HG03095 (cell line): ENCODE measurements at regions not wholly inside any gene's neighbourhood (a gene's known extent, or its start where the extent isn't known, plus 50 kb on each side); places are given as distances from the start of the nearest gene placed in this dataset.
"Not testable (repeated sequence)": the region's sequence is repeated elsewhere in the genome, so short reads cannot be mapped to it uniquely, and the experiment has no call there.

Experiments used
- ATAC-seq: cut with Tn5 transposase; IDR thresholded peaks from one replicate; pipeline ENCODE4 v1.9.1; 2021; ENCODE audit warnings: moderate library complexity; ENCODE audit not compliant: unreplicated experiment

DNA sequence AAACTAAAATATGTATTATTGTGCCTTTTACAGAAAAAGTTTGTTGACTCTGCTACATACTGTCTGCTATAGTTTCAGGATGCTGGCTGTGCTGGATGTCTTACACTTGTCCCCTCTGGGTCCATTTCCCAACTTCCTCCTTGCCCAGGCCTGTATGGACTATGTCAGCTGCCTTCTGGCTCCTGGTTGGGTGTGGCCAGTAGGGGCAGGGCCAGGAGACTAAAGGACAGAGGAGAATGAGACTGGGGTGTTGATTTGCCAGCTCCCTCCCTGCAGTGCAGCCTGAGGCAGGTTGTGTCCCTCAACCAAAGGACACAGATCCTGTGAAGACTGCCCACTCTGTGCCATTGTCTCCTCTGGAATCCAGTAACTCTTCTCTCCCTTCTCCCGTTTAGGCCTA is 90.6 kb upstream of the UBE2E2 start:
- no peak for ATAC-seq

DNA sequence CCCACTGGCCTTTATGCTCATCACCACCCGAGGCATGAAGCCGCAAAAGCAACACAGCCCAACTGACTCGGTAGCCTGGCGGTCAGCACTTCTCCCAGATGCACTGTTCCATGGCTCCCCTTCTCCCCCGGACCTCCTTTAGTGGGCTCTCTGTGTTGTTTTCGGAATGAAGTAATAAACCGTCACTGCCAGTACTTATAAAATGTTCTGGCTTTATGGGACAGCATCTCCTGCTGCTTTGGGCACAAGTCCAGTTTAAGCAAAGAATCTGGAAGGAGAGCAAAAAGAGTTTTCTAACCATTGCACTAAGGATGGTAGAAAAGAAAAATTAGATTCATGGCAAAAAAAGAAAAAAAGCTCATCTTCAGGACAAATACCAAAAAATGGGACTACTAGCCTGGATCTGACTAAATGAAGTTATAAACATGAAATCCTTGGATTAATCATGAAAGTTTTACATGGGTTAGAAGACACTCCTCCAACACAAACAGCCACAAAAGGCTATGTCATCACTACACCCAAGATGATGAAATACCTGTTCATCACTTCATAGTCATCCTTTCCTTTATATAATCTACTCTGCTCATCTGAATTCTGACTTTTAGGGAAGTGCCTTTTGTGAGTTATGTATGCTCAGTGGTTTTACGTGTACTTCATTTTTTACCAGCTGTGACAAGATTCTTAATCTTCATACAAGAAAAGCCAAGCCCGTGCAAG is 89.5 kb upstream of the UBE2E2 start:
- ATAC-seq = no peak

DNA sequence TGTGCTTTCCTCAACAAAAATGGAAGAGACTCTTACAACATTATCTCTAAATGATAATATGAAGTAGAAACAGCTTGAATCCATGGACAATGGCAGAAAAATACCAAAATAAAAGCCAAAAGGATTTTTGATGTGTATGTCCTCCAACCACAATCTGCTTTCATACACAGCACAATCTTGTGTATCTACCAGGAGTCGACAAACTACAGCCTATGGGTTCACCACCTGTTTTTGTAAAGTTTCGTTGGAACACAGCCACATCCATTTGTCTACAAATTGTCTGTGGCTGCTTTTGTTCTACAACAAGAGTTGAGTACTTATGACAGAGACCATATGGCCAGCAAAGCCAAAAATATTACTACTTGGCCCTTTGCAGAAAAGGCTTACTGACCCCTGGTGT is 88.7 kb upstream of the UBE2E2 start:
- no peak for ATAC-seq

DNA sequence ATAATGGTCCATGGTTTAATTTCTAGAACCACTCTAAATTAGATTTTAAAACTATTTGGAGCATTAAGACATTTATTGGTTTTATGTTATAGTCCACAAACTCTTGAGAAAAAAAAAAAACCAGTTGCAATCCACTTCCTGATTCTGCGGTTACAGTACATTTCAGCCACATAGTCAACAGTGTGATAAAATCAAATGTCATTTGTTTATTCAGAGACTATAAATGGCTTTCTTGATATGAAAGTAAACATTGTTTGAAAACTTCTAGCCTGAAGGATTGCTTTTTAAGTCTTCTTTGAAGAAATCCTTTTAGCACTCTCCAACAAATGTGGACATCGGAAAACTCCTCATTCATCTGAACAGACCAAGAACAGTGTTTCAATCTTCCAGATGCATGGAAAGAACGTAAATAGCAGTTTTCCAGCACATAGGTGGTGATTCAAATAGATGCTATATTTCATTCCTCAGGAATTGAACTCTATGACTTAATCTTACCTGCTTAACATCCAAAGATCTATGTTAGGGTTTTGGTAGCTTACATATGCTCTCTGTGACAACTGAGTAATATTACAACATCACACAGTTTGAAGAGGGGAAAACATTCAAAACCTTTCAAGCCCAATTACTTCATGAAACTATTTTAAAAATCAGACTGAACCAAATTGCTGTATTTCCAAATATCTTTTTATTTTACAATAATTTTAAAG is 87.8 kb upstream of the UBE2E2 start:
- no peak for ATAC-seq

DNA sequence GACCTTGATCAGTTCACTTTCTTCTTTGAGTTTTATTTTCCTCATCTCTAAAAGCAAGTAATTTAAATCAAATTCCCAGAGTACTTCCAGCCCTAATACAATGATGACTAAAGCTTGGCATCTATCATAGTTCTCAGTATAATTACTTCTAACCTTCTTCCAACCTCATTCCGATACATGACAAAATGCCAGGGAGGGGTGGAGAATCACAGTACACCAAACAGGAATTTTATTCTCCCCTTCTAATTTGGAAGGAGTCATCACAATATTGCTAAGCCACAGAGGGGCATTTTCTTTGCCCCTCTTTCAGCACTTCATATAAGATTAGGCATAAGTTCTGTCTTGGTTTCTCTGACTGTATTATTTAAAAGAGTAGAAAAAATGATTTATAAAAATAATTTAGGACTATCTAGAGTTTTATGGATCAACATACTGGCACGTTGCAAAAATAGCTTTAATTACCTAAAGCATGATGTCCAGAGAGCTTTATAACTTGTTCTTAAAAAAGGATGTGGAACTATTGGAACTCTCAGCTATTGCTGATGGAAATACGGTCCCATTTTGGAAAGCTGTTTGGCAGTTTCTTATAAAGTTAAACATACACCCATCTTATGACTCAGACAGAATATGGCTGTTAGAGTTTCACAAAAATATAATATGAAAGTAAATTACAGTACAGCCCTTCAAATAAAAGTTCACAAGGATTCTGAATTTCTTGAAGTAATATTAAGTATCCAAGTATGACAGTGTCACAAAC is 86.9 kb upstream of the UBE2E2 start:
- no peak for ATAC-seq

DNA sequence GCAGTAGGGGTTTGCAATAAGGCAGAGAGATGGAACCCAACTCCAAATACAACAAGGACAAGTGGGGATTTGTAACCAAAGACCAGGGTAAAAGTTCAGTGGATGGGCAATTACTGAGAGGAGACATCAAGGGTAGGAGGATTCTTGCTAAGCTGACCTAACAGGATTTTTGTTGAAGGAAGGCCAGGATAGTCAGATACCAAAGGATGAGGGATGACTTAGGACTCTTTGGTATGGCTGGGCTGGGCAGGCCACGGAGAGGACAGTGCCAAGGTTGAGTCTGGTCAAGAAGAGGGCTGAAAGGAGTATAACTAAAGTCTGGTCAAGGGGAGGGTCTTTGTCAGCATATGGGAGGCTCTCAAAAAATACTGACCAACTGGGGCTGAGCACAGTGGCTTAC is 85.3 kb upstream of the UBE2E2 start:
- no peak for ATAC-seq

DNA sequence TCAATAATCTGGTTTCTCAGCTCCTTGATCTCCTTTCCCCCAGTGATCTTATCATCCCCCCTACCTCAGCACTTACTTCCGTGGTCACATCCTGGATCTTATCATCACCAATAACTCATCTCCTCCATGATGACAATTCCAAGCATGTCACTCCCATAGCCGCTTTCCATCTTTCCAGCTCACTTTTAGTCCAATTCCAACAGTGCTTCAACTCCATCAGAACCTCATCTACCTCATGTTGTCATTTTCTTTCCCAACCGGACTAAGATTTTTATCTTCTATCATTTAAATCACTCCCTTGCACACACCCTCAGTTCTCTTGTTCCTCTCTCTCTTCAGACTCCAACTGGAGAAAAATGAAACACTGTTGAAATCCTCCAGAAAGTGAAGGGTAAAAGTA is 75.9 kb upstream of the UBE2E2 start:
- no peak for ATAC-seq

DNA sequence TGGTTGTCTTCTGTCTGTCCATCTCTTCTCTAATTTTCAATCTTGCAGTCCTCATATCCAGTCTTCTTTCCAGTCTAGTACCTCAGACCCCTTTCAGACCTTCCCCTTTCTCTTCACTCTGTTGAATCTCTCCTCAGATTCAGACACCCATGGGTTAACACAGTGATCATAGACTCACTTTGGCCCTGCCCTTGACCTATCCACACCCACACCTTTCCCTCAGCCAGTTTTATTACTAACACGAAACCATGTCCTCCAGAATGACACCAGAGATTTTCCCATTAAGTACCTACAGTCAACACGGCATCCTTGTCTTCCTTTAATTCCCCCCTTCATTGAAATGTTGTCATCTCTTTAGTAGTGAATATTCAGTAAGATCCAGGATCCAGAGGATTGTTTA is 74.5 kb upstream of the UBE2E2 start:
- ATAC-seq = no peak

DNA sequence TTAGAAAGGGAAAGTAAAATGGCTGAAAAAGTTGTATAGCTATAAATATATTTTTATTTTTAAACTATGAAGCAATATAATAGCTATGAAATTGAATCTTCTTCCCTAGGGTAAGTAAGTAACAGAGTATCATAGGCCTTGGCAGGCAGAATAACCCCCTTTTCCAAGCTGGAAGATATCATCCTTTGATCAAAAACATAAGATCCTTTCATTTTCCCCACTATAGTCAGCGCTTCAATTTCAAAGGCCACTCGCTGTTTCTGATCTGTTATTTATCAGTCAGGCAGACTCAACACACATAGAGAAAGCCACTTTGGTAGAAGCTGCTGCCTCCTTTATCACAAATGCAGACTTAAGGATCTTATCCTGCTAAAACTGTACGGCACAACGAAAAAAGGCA is 74.0 kb upstream of the UBE2E2 start:
- no peak for ATAC-seq

DNA sequence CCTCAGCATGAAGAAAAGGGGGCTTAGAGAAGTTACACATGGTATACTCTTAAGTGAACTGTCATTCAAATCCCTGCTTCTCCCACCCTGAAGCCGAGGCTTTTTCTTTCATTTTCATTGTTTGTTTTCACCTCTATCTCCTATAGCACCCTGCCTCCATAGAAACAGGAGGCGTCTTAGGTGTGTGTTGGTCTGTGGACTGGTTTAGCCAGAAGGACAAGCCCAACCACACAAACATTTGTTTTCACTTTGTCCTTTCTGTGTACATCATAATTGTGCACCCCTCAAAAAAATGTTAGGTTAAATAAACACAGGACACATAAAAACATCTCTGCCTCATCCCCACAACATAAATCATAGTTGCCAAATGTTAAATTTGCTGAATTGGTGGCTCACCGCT is 73.3 kb upstream of the UBE2E2 start:
- ATAC-seq = no peak

DNA sequence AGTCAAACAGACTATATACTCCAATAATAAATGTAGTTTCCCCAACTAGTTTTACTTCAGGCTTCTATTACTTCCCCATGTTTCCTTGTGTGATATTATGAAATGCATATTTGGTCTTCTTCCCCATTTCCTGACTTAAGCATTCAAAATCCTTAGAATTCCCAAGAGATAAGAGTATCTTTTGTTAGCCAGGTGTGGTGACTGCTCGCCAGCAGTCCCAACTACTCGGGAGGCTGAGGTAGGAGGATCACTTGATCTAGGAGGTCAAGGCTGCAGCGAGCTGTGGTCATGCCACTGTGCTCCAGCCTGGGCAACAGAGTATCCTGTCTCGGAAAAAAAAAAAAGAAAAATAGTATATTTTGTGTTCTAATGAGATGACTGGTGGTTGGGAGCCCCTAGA is 72.7 kb upstream of the UBE2E2 start:
- ATAC-seq = no peak

DNA sequence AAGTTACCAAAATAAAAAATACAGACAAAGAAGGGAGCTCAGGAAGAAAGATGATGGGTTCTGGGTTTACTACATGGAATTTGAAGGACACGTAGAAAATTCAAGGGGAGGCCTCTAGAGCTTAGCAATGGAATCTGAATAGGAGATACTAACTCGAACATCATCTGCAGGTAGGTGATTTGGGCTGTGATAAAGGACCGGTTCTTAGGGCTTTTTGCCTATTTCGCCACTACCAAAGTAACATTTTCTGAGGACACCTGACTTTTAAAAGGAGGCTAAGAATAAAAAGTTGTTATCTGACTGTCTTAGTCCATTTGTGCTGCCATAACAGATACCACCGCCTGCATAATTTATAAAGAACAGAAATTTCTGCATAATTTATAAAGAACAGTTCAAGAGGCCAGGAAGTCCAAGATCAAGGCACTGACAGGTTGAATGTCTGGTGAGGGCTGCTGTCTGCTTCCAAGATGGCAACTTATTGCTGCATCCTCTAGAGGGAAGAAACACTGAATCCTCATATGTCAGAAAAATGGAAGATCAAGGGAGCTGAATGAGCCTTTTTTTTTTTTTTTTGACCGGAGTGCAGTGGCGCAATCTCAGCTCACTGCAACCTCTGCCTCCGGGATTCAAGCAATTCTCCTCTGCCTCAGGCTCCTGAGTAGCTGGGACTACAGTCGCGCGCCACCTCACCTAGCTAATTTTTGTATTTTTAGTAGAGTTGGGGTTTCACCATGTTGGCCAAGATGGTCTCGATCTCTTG is 67.9 kb upstream of the UBE2E2 start:
- ATAC-seq = no peak

DNA sequence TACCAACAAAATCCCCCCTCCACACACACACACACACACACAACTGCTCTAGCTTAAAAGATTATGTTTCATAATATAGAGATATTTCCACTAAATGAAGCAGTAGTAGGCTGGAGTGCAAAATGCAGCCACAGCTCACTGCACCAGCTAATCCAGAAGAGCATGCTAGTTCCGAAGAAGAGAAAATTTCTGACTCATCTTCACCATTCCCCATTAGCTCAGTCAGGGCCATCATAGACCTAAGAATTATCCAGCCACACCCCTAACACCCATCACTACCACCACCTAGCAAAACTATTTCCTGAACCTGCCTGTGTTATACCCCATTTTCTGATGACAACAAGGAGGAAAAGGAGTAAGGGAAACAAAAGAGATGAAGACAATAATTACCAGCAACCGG is 67.1 kb upstream of the UBE2E2 start:
- ATAC-seq = no peak

DNA sequence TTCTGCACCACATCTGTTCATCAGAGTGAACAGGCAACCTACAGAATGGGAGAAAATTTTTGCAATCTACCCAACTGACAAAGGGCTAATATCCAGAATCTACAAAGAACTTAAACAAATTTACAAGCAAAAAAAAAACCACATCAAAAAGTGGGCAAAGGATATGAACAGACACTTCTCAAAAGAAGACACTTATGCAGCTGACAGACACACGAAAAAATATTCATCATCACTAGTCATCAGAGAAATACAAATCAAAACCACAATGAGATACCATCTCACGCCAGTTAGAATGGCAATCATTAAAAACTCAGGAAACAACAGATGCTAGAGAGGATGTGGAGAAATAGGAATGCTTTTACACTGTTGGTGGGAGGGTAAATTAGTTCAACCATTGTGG is 59.1 kb upstream of the UBE2E2 start:
- ATAC-seq = not testable (repeated sequence)

DNA sequence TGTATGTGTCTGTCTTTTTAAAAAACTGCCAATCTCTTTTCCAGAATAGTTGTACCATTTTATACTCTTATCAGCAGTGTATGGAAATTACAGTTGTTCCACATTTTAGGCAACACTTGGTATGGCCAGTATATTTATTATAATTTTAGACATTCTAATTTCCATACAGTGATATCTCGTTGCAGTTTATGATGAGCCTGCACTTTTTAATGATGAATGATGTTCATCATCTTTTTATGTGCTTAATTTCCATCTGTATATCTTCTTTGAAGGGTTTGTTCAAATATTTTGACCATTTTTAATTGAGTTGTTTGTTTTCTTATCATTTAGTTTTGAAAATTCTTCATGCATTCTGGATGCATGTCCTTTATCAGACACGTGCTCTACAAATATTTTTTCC is 57.0 kb upstream of the UBE2E2 start:
- no peak for ATAC-seq

DNA sequence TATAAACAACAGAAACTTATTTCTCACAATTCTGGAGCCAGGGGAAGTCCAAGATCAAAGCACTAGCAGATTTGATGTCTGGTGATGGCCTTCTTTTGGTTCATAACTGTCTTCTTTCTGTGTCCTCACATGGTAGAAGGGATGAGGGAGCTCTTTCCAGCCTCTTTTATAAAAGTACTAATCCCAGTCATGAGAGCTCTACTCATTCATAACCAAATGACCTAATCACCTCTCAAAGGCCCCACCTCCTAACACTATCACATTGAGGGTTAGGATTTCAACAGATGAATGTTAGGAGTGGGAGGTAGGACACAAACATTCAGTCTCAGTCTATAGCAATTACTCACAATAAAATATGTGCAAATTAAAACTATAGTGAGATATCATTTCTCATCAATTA is 50.1 kb upstream of the UBE2E2 start:
- ATAC-seq = no peak
